Neural cell (in vitro differentiated cells): ENCODE measurements at regions not wholly inside any gene's neighbourhood (a gene's known extent, or its start where the extent isn't known, plus 50 kb on each side); places are given as distances from the start of the nearest gene placed in this dataset.

Experiments used
- CTCF ChIP-seq: fragments of 450-650 bp; IDR thresholded peaks from 2 replicates; pipeline ENCODE4 v1.5.1; 2014; ENCODE audit warnings: antibody characterized with exemption, mild to moderate bottlenecking, moderate library complexity; ENCODE audit not compliant: poor library complexity, severe bottlenecking
- EP300 ChIP-seq: fragments of 450-650 bp; conservative IDR thresholded peaks from 2 replicates; pipeline ENCODE4 v1.6.1; 2014; ENCODE audit warnings: antibody characterized with exemption, mild to moderate bottlenecking, moderate library complexity; ENCODE audit not compliant: poor library complexity, severe bottlenecking
- EZH2 ChIP-seq: fragments of 200-600, 300-800 bp; shearing (Covaris generic), sonication (generic); IDR thresholded peaks from 2 replicates; pipeline ENCODE4 v1.6.1; 2014; ENCODE audit warnings: antibody characterized with exemption, low read length, borderline replicate concordance, mild to moderate bottlenecking; ENCODE audit not compliant: insufficient read depth, poor library complexity, severe bottlenecking
- REST ChIP-seq: IDR thresholded peaks from 2 replicates; pipeline ENCODE4 v1.6.1; 2012; ENCODE audit warnings: borderline replicate concordance
- SMC3 ChIP-seq: fragments of 450-650 bp; conservative IDR thresholded peaks from 2 replicates; pipeline ENCODE4 v1.6.1; 2014; ENCODE audit warnings: antibody characterized with exemption, mild to moderate bottlenecking, moderate library complexity; ENCODE audit not compliant: poor library complexity

- TF ChIP-seq REST (no peak), CTCF (no peak), SMC3 (no peak), EZH2 (no peak), EP300 (peak; percentile 16)
Observed at GRCh38 chr1:70842562-70842961, 205.1 kb downstream of the PTGER3 start.
